ENCODE measurements at regions not wholly inside any gene's neighbourhood (a gene's known extent, or its start where the extent isn't known, plus 50 kb on each side); places are given as distances from the start of the nearest gene placed in this dataset.
"Not testable (repeated sequence)": the region's sequence is repeated elsewhere in the genome, so short reads cannot be mapped to it uniquely, and the experiment has no call there.

DNA sequence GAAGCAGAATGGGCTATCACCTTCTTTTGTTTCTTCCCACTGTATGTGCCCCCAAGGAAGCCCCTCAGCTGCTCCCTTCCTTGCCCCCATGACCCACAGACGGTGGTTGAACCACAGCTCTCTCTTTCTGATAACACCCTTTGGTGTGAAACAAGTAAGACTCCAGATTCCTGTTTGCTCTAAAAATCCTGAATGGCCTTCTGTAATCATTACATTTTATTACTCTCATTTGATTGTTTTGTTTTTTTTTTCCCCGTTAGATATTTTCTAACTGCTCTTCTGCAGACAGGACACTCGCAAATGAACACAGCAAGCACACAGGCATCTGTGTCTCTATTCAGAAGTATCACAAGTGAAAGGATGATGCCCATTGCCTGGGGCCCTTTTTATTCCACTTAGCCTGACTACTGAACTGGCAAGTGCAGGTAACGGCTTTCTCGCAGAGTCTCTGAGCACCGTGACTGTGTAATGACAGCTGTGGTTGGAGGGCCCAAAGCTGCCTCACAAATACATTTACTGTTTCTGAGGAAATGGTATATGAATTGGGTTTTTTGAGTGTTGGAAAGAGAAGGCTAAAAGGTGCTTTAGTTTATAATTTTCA is 59.3 kb downstream of the OXGR1 start:
- DNase-seq, result no peak
- intact Hi-C loops (cut with DNase I), result no loop called here

DNA sequence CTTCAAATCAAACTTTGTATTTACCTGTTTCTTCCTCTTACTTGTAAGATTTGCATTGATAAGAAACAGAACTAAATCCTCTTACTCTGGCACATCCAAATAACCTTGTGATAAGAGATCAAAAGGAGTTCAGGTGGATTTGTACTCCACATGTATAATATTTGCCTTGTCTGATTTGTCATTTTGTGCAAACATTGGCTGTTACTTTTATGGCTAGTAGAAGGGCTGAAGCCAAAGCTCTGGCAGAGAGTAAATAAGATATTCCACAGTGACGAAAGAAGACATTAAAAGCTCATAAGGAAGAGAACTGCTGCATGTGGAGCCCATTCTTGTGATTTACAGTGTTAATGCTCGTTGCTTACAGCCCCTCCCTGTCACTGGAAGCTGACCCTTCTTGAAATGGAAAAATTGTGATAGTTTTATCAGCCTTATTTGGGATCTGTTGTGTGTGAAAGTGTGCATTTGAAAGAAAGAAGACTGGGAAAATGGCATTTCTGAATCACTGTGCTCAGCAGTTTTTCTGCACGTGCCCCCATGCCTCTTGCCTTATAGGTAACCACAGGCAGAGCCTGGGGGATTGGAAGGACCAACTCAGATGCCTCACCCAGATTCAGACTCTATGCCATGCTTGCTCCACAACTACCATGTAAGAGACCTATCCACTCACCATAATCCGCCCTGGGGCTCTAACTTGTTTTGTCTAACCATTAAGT is 68.2 kb downstream of the OXGR1 start:
- intact Hi-C loops (cut with DNase I), result no loop called here
- no peak for DNase-seq

DNA sequence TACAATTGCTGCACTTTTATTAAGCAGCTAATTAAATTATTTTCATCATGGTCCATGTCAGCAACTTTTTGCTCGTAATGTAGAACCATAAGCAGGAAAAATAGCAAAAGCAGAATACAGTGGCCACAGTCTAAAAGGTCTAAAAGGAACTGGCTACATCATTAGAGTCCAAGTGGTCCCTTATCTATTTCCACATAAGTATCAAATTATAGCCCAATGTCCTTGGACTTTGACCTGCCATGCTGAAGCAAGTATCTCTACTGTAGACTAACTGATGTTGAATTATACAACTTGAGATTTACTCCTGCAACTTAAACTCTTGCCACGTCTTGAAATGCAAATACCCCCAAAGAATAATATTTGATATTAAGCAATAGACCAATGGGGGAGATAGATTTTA is 68.8 kb downstream of the OXGR1 start:
- intact Hi-C loops (cut with DNase I), result no loop called here
- no peak for DNase-seq

DNA sequence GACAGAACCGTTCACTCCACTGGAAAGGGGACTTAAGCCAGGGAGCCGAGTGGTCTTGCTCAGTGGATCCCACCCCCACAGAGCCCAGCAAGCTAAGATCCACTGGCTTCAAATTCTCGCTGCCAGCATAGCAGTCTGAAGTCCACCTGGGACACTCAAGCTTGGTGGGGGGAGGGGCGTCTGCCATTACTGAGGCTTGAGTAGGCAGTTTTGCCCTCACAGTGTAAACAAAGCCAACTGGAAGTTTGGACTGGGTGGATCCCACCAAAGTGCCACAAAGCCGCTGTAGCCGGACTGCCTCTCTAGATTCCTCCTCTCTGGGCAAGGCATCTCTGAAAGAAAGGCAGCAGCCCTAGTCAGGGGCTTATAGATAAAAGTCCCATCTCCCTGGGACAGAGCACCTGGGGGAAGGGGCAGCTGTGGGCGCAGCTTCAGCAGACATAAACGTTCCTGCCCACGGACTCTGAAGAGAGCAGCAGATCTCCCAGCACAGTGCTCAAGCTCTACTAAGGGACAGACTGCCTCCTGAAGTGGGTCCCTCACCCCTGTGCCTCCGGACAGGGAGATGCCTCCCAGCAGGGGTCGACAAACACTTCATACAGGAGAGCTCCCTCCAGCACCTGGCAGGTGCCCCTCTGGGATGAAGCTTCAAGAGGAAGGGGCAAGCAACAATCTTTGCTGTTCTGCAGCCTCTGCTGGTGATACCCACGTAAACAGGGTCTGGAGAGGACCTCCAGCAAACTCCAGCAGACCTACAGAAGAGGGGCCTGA is 75.2 kb downstream of the OXGR1 start:
- DNase-seq; intact Hi-C loops (cut with DNase I): not testable (repeated sequence)

DNA sequence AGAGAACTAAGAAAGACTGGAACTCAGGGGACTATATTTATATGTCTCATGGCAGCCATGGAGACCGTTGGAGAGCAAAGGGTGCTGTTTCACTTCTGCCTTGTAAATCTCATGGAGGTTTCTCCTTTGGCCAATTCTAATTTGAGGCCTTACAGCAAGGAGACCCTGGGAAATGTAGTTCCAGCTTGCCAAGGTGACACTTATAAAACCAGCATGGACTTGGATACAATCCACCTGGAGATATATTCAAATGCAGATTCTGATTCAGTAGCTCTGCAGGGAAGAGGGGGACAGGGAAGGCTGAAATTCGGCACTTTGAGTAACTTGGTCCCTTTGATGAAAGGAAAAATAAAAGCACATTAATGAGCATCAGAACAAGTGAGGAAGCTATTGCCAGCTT is 90.0 kb downstream of the OXGR1 start:
- intact Hi-C loops (cut with DNase I), result no loop called here
- no peak for DNase-seq

DNA sequence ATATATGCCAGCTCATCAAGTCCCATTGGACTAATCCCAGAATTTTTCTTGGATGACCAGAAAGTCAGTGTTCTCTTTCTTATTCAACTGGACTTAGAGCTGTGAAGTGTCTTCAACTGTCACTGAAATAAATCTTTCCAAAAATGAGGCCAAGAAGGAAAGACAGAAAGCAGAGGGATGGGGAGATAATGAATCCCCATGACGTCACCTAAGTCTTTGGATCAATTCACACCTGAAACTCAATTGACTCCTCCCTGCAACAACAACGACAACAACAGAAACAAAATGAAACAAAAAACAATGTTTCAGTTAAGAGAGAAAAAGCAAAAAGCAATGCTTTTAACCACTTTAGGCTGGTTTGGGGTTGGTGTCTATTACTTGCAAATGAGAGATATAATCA is 91.2 kb downstream of the OXGR1 start:
- intact Hi-C loops (cut with DNase I), result no loop called here
- DNase-seq, result no peak

DNA sequence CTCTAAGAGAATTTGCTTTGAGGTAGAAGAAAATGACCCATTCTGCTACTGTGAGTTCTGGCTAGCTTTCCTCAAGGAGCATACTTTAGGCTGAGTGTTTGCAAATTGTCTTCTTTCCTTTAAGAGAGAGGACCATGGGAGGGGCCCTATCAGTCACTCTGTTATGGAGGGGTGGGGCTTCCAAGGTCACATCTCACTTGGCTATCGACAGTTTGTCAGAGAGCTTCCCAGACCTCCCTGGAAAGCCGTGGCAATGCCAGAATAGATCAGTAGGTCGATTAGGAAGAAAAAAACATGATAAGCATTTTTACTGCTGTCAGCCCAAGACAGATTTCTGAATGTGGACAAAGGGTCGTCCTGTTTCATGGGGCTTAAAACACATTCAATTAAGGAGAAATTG is 93.3 kb downstream of the OXGR1 start:
- DNase-seq, result no peak
- intact Hi-C loops (cut with DNase I), result no loop called here

DNA sequence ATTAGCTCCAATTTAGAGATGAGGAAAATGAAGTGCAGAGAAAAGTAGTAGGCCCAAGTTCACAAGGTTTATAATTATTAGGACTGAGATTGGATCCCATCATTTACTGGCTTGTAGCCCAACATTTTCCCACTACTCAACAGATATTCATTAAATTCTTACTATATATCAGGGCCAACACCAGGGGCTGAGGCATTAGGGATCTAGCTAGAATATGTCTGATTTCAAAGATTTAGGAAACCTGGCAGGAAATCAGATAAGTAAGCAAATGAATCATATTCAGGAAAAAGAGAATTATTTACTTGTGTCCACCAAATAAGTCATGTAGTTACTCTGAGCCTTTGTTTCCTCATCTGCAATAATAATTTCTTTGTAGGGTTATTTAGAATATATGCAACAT is 94.3 kb downstream of the OXGR1 start:
- intact Hi-C loops (cut with DNase I), result no loop called here
- DNase-seq, result no peak

DNA sequence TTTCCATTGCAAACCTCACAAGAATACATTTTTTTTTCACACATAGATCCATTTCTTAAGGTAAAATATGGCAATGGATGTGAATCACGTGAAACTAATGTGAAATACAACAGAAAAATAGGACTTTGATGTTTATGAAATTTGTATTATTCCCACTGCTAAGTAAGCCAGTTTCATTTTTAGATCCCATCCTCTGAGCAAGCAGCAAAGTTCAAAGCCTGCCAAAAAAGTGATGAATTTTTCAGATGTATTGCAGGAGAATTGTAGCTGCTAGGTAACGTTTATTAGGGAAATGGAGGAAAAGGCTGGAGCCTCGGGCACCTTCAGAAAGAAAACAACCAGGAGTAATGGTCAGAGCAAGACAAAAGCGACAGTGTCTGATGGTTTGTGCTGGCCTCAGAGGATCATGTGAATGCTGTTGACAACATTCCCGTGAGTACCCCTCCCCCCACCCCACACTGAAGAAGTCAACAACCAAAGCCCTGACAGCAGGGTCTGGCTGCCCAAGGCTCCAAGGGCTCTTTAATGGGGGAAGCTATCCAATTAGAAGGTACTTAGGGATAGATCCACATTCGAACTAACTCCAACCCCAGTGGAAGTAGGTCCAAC is 95.5 kb downstream of the OXGR1 start:
- intact Hi-C loops (cut with DNase I), result no loop called here
- DNase-seq, result peak in 2 of 10 donors; percentile 5 to 27

DNA sequence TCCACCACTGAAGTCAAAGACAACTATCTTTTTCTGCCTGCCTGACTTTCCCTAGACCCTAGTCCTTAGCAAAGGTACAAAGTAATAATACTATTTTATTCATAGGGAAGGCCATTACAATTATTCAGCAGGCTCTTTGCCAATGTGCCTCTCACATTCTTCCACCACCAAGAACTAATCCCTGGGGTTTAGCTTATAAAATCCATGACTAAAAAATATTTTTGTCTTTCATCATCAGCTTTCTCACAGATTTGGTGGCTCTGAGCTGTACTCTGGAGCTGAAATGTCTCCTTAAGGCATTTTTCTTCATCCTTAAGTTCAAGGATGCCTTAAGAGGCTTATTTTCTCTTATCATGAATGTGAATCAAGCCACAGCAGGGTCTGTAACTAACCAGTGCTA is 96.1 kb downstream of the OXGR1 start:
- no peak for DNase-seq
- intact Hi-C loops (cut with DNase I), result no loop called here
